ENCODE measurements at regions not wholly inside any gene's neighbourhood (a gene's known extent, or its start where the extent isn't known, plus 50 kb on each side); places are given as distances from the start of the nearest gene placed in this dataset.

GRCh38 chr18:61666876-61667590, 225.8 kb downstream of the RNF152 start:
- BruUV-seq (replicated peaks) = no TSS peak
- intact Hi-C loops (cut with micrococcal nuclease) = no loop called here
- DNase-seq (ENCODE audit: low read depth, low spot score) (no peak), ATAC-seq (no peak)
- no peaks in the 10 kb centered on the region for H4K20me1 ChIP-seq (ENCODE audit: insufficient read depth)
- H3K27me3 ChIP-seq (ENCODE audit: insufficient read depth, low read length) = peaks cover 8% of the 10 kb centered on the region
- ChIA-PET POLR2A (no interaction called here), CTCF (no interaction called here), RAD21 (ENCODE audit: low non-redundant PET in 1 of 2, low total read pairs in 2 of 2, uncharacterized antibody in 2 of 2, unreplicated experiment in 2 of 2) (no interaction called here)
- H3K36me3 ChIP-seq (ENCODE audit: control insufficient read depth in 1 of 2, insufficient read depth in 2 of 2, low read length in 2 of 2) = no peaks in the 10 kb centered on the region
- TF ChIP-seq, protein P1, sequence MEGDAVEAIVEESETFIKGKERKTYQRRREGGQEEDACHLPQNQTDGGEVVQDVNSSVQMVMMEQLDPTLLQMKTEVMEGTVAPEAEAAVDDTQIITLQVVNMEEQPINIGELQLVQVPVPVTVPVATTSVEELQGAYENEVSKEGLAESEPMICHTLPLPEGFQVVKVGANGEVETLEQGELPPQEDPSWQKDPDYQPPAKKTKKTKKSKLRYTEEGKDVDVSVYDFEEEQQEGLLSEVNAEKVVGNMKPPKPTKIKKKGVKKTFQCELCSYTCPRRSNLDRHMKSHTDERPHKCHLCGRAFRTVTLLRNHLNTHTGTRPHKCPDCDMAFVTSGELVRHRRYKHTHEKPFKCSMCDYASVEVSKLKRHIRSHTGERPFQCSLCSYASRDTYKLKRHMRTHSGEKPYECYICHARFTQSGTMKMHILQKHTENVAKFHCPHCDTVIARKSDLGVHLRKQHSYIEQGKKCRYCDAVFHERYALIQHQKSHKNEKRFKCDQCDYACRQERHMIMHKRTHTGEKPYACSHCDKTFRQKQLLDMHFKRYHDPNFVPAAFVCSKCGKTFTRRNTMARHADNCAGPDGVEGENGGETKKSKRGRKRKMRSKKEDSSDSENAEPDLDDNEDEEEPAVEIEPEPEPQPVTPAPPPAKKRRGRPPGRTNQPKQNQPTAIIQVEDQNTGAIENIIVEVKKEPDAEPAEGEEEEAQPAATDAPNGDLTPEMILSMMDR (IDR thresholded peaks at IDR 0.05 in 2 of 3, conservative IDR thresholded peaks at IDR 0.05 in 1 of 3; ENCODE audit: borderline replicate concordance in 1 of 3, insufficient read depth in 1 of 3, low read depth in 2 of 3, low read length in 2 of 3) = no peak
- TF ChIP-seq ZNF274 (IDR thresholded peaks at IDR 0.05; ENCODE audit: low read depth, low read length) = no peak
- TF ChIP-seq CEBPB (IDR thresholded peaks at IDR 0.05; ENCODE audit: low read depth) = no peak
- TF ChIP-seq YY1 (IDR thresholded peaks at IDR 0.05; ENCODE audit: extremely low read depth, insufficient replicate concordance, low read depth, low read length) = no peak
- TF ChIP-seq ZFX (IDR thresholded peaks at IDR 0.05) = no peak
- no peak for TF ChIP-seq TCF7L2 (IDR thresholded peaks at IDR 0.05; ENCODE audit: borderline replicate concordance, extremely low read depth, insufficient read depth, insufficient read length)
- TF ChIP-seq ELF1 (IDR thresholded peaks at IDR 0.05; ENCODE audit: borderline replicate concordance, low read depth) = no peak
- TF ChIP-seq EZH2 (IDR thresholded peaks at IDR 0.05) = no peak
- TF ChIP-seq, protein P2, sequence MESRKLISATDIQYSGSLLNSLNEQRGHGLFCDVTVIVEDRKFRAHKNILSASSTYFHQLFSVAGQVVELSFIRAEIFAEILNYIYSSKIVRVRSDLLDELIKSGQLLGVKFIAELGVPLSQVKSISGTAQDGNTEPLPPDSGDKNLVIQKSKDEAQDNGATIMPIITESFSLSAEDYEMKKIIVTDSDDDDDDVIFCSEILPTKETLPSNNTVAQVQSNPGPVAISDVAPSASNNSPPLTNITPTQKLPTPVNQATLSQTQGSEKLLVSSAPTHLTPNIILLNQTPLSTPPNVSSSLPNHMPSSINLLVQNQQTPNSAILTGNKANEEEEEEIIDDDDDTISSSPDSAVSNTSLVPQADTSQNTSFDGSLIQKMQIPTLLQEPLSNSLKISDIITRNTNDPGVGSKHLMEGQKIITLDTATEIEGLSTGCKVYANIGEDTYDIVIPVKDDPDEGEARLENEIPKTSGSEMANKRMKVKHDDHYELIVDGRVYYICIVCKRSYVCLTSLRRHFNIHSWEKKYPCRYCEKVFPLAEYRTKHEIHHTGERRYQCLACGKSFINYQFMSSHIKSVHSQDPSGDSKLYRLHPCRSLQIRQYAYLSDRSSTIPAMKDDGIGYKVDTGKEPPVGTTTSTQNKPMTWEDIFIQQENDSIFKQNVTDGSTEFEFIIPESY (IDR thresholded peaks at IDR 0.05; ENCODE audit: extremely low read depth, insufficient replicate concordance, low read length) = no peak
- no peak for TF ChIP-seq SIN3A (IDR thresholded peaks at IDR 0.05; ENCODE audit: low read depth)
- no peak for TF ChIP-seq POLR2AphosphoS5 (IDR thresholded peaks at IDR 0.05; ENCODE audit: low read depth, low read length)
- no peak for TF ChIP-seq FOSL1 (IDR thresholded peaks at IDR 0.05; ENCODE audit: low read depth)
- TF ChIP-seq, protein P3, sequence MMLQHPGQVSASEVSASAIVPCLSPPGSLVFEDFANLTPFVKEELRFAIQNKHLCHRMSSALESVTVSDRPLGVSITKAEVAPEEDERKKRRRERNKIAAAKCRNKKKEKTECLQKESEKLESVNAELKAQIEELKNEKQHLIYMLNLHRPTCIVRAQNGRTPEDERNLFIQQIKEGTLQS (IDR thresholded peaks at IDR 0.05) = no peak
- TF ChIP-seq REST (IDR thresholded peaks at IDR 0.05; ENCODE audit: low read depth) = no peak
- TF ChIP-seq SP1 (IDR thresholded peaks at IDR 0.05; ENCODE audit: low read depth) = no peak
- TF ChIP-seq CBX3 (IDR thresholded peaks at IDR 0.05; ENCODE audit: low read depth) = no peak
- no peak overlapping the region for H3K4me3 ChIP-seq (replicated peaks in 1 of 2; ENCODE audit: low read depth in 1 of 2, low read length in 2 of 2)
- H3K9ac ChIP-seq (ENCODE audit: low read length) = no peak overlapping the region
- H3K4me1 ChIP-seq (ENCODE audit: control insufficient read depth in 1 of 2, insufficient read depth in 2 of 2, low read length in 2 of 2) = no peaks in the 10 kb centered on the region
- no peak overlapping the region for H3K27ac ChIP-seq (ENCODE audit: low read depth, low read length)
- H3K9me2 ChIP-seq (ENCODE audit: insufficient read depth) = no peaks in the 10 kb centered on the region
- no peak overlapping the region for H2AFZ ChIP-seq (ENCODE audit: low read depth, low read length, poor library complexity, severe bottlenecking)
- no peaks in the 10 kb centered on the region for H3K79me2 ChIP-seq (ENCODE audit: insufficient read depth, low read length)
- no peak overlapping the region for H3K4me2 ChIP-seq (ENCODE audit: low read length)
- no peaks in the 10 kb centered on the region for H3K9me3 ChIP-seq (ENCODE audit: control insufficient read depth in 1 of 2, insufficient read depth in 1 of 2, low read depth in 1 of 2, low read length in 2 of 2)

All from HCT116 (cell line).